Esophagus squamous epithelium (tissue), 4 donors: ENCODE measurements at regions not wholly inside any gene's neighbourhood (a gene's known extent, or its start where the extent isn't known, plus 50 kb on each side); places are given as distances from the start of the nearest gene placed in this dataset.

Source experiments
- CTCF ChIP-seq, 6 experiments: fragments of 450-650 bp in 4 of 6; fragments of 200-600 bp in 2 of 6; sonication (generic) in 2 of 6; IDR thresholded peaks; one replicate each; pipeline ENCODE4 v1.5.1; 2016 to 2019; ENCODE audit warnings: antibody characterized with exemption in 6 of 6, mild to moderate bottlenecking in 4 of 6, moderate library complexity in 4 of 6
- POLR2A ChIP-seq, 4 donors: fragments of 450-650 bp; IDR thresholded peaks; one replicate each; pipeline ENCODE4 v1.6.1; 2017; ENCODE audit warnings: antibody characterized with exemption in 4 of 4, mild to moderate bottlenecking in 4 of 4, moderate library complexity in 3 of 4

DNA sequence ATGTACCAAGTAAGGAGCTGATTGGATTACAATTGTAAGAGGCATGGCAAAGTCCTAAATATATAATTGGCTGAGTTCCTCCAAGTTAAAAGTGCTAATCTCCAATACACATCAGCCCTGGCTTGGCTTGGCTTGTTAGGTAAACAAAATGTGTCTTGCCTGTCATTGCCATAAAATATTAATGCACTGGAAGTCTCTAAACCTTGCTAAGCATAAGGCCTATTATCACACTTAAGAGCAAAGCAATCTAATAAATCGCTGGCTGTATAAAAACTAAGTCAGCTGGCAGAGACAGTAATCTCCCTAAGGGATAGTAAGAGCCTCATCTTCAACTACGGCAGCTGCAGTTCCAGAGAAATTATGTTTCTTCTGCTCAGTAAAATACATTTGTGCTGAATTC, 418.6 kb upstream of the GRAMD2B start:
- no peak for TF ChIP-seq CTCF (IDR thresholded peaks at IDR 0.05)
- no peak for TF ChIP-seq POLR2A (IDR thresholded peaks at IDR 0.05)
